A549 (cell line): ENCODE measurements at regions not wholly inside any gene's neighbourhood (a gene's known extent, or its start where the extent isn't known, plus 50 kb on each side); places are given as distances from the start of the nearest gene placed in this dataset.
"Not testable (repeated sequence)": the region's sequence is repeated elsewhere in the genome, so short reads cannot be mapped to it uniquely, and the experiment has no call there.

Experiments used
- ATAC-seq, 2 experiments: fragments of 200-7000 bp in 1 of 2; fragments of >200 bp in 1 of 2; cut with Nextera tagmentation in 1 of 2; cut with Tn5 transposase in 1 of 2; 3 replicates each; pipeline versions ENCODE4 v1.8.0 to v1.9.1; 2018 to 2020; ENCODE audit warnings: mild to moderate bottlenecking in 1 of 2, moderate library complexity in 1 of 2
- CTCF ChIA-PET: fragments of 300-600 bp; sonication (Branson Sonifier 250); formaldehyde crosslinking; extraction: SDS; loops from one replicate; lab custom pipeline; 2021; ENCODE audit warnings: antibody characterized with exemption, inconsistent platforms; lab: Yijun Ruan, JAX
- POLR2A ChIA-PET: fragments of 350-600 bp; formaldehyde crosslinking; extraction: SDS; loops from one replicate; lab custom pipeline; 2021; ENCODE audit warnings: antibody characterized with exemption, inconsistent platforms; lab: Yijun Ruan, JAX
- DNase-seq, 2 experiments: peaks; one replicate each; pipeline versions ENCODE4 v3.0.0 to v3.0.0-alpha.2; 2011 to 2016; ENCODE audit warnings: low read depth in 1 of 2, low spot score in 1 of 2
- FAIRE-seq: peaks from 2 replicates; lab custom pipeline; 2011; peaks lifted over from hg19 to GRCh38; lab: Jason Lieb, UNC
- H3K27ac ChIP-seq, 2 experiments: fragments of >200 bp; sonication (Bioruptor Twin); formaldehyde crosslinking; 3 replicates each; pipeline ENCODE4 v1.5.1; 2016 to 2017
- H3K4me1 ChIP-seq: fragments of >200 bp; sonication (Bioruptor Twin); formaldehyde crosslinking; 3 replicates; pipeline ENCODE4 v1.6.1; 2016
- H3K4me2 ChIP-seq: fragments of >200 bp; sonication (Bioruptor Twin); formaldehyde crosslinking; 3 replicates; pipeline ENCODE4 v1.6.1; 2016
- H3K4me3 ChIP-seq: fragments of >200 bp; sonication (Bioruptor Twin); formaldehyde crosslinking; 3 replicates; pipeline ENCODE4 v1.5.1; 2016
- H3K9me3 ChIP-seq: fragments of >200 bp; sonication (Bioruptor Twin); formaldehyde crosslinking; 3 replicates; pipeline ENCODE4 v1.6.1; 2016
- CBX8 ChIP-seq: fragments of 200-600 bp; sonication (generic); IDR thresholded peaks from 2 replicates; pipeline ENCODE4 v1.6.1; 2016
- CEBPB ChIP-seq, 2 experiments: fragments of >200 bp in 1 of 2; sonication (Bioruptor Twin) in 1 of 2; formaldehyde crosslinking in 1 of 2; IDR thresholded peaks; 2 replicates each; pipeline ENCODE4 v1.6.1; 2012 to 2016
- E2F6 ChIP-seq: IDR thresholded peaks from 2 replicates; pipeline ENCODE4 v1.6.1; 2012; ENCODE audit warnings: low read depth, borderline replicate concordance
- EHMT2 ChIP-seq: fragments of 200-600 bp; sonication (generic); IDR thresholded peaks from 2 replicates; pipeline ENCODE4 v1.6.1; 2016; ENCODE audit warnings: antibody characterized with exemption, low read depth, mild to moderate bottlenecking, moderate library complexity
- FOSB ChIP-seq: fragments of 250-450 bp; sonication (Bioruptor Pico); IDR thresholded peaks from 2 replicates; pipeline ENCODE4 v1.5.0; 2020; ENCODE audit warnings: mild to moderate bottlenecking, moderate library complexity
- FOSL2 ChIP-seq, 2 experiments: fragments of 450-650 bp in 1 of 2; fragments of >200 bp in 1 of 2; sonication (Bioruptor Twin) in 1 of 2; formaldehyde crosslinking; IDR thresholded peaks; 2 replicates each; pipeline versions ENCODE4 v1.5.0 to v1.6.1; 2016 to 2020; ENCODE audit warnings: mild to moderate bottlenecking in 1 of 2, moderate library complexity in 1 of 2
- FOXS1 ChIP-seq: fragments of 250-450 bp; sonication (Bioruptor Pico); IDR thresholded peaks from 2 replicates; pipeline ENCODE4 v1.5.0; 2020; ENCODE audit warnings: mild to moderate bottlenecking, moderate library complexity
- HDAC2 ChIP-seq: fragments of 200-600 bp; sonication (generic); IDR thresholded peaks from 2 replicates; pipeline ENCODE4 v1.6.1; 2016
- JUN ChIP-seq, 2 experiments: fragments of >200 bp; sonication (Bioruptor Twin); formaldehyde crosslinking; IDR thresholded peaks; 2 replicates in 1 of 2; 3 replicates in 1 of 2; pipeline ENCODE4 v1.6.1; 2016 to 2017
- NFE2L2 ChIP-seq: fragments of 150-350 bp; conservative IDR thresholded peaks from 2 replicates; pipeline ENCODE4 v1.6.1; 2014; ENCODE audit warnings: low read length
- NR3C1 ChIP-seq: fragments of >200 bp; sonication (Bioruptor Twin); formaldehyde crosslinking; IDR thresholded peaks from 3 replicates; pipeline ENCODE4 v1.6.1; 2017
- PBX3 ChIP-seq: IDR thresholded peaks from 2 replicates; pipeline ENCODE4 v1.6.1; 2012
- RAD21 ChIP-seq, 2 experiments: fragments of >200 bp in 1 of 2; sonication (Bioruptor Twin) in 1 of 2; formaldehyde crosslinking in 1 of 2; IDR thresholded peaks in 1 of 2; conservative IDR thresholded peaks in 1 of 2; 2 replicates in 1 of 2; 3 replicates in 1 of 2; pipeline ENCODE4 v1.6.1; 2012 to 2018; ENCODE audit warnings: inconsistent platforms in 1 of 2
- RARB ChIP-seq: fragments of 250-450 bp; sonication (Bioruptor Pico); IDR thresholded peaks from 2 replicates; pipeline ENCODE4 v1.8.0; 2021; ENCODE audit warnings: mild to moderate bottlenecking, moderate library complexity
- RCOR1 ChIP-seq: fragments of 150-350 bp; IDR thresholded peaks from 2 replicates; pipeline ENCODE4 v1.6.1; 2014; ENCODE audit warnings: antibody characterized with exemption, low read length, low read depth
- RFX5 ChIP-seq: fragments of 450-650 bp; IDR thresholded peaks from 2 replicates; pipeline ENCODE4 v1.7.1; 2014; ENCODE audit warnings: antibody characterized with exemption, mild to moderate bottlenecking, moderate library complexity
- RNF2 ChIP-seq: fragments of 200-600 bp; sonication (generic); IDR thresholded peaks from 2 replicates; pipeline ENCODE4 v1.6.1; 2016; ENCODE audit warnings: low read depth, mild to moderate bottlenecking, antibody characterized with exemption, moderate library complexity, borderline replicate concordance
- TFCP2L1 ChIP-seq: fragments of 250-450 bp; sonication (Bioruptor Pico); IDR thresholded peaks from 2 replicates; pipeline ENCODE4 v1.5.0; 2021; ENCODE audit warnings: mild to moderate bottlenecking
- ZFP36 ChIP-seq: fragments of 450-650 bp; IDR thresholded peaks from 2 replicates; pipeline ENCODE4 v1.6.1; 2014; ENCODE audit warnings: borderline replicate concordance; ENCODE audit not compliant: partially characterized antibody
- ZNF302 ChIP-seq: fragments of 250-450 bp; sonication (Bioruptor Pico); IDR thresholded peaks from 2 replicates; pipeline ENCODE4 v1.9.0; 2021; ENCODE audit warnings: inconsistent platforms, mild to moderate bottlenecking, moderate library complexity
- WGBS: methylation state at CpG from one replicate; pipeline ENCODE4 v1.1.6; 2017; ENCODE audit errors: missing lambda C conversion rate; 5-methylcytosine and 5-hydroxymethylcytosine counted together

GRCh38 chr11:69218946-69219720 lies 63.4 kb downstream of the SMIM38 start:
- no peaks in the 10 kb centered on the region; the same call in 2 of the 3 replicates for H3K9me3 ChIP-seq
- ChIA-PET POLR2A (no interaction called here), CTCF (no interaction called here)
- ATAC-seq, result no peak
- TF ChIP-seq CEBPB (IDR thresholded peaks at IDR 0.05), result no peak
- no peak for TF ChIP-seq FOSB (CRISPR knock-in tag)
- no peak for TF ChIP-seq RCOR1
- TF ChIP-seq HDAC2, result no peak
- TF ChIP-seq ZFP36, result no peak
- no peak for TF ChIP-seq RNF2
- H3K4me1 ChIP-seq, result peaks cover 25% of the 10 kb centered on the region
- no peak overlapping the region for H3K4me2 ChIP-seq
- DNase-seq, result no peak
- WGBS, result 72% methylated on average over 11 of the region's 11 CpGs
- no peak for FAIRE-seq
- H3K4me3 ChIP-seq, result no peak overlapping the region
- H3K27ac ChIP-seq, result no peak overlapping the region

GRCh38 chr11:69219991-69220390 lies 64.3 kb downstream of the SMIM38 start:
- FAIRE-seq (no peak), ATAC-seq (no peak), DNase-seq (no peak)
- Histone ChIP-seq H3K9me3 (no peaks in the 10 kb centered on the region; the same call in 2 of the 3 replicates), H3K4me3 (no peak overlapping the region), H3K27ac (no peak overlapping the region), H3K4me1 (peaks cover 25% of the 10 kb centered on the region), H3K4me2 (no peak overlapping the region)
- POLR2A ChIA-PET, result no interaction called here
- CTCF ChIA-PET, result interaction anchor here (1.1 to 1.2 kb wide), 2 partner anchors 9 to 636 kb away, joined by 3 to 5 read pairs; no protein-coding TSS in a partner anchor
- 86% methylated on average over 11 of the region's 11 CpGs for WGBS
- TF ChIP-seq NFE2L2 (no peak), RFX5 (no peak)

GRCh38 chr11:69220561-69221051 lies 64.9 kb downstream of the SMIM38 start:
- H3K4me3 ChIP-seq, result no peak overlapping the region
- ATAC-seq (no peak), FAIRE-seq (no peak), DNase-seq (no peak)
- H3K27ac ChIP-seq, result no peak overlapping the region
- CTCF ChIA-PET, result interaction anchor here (1.1 to 1.2 kb wide), 2 partner anchors 9 to 636 kb away, joined by 3 to 5 read pairs; no protein-coding TSS in a partner anchor
- 89% methylated on average over 6 of the region's 13 CpGs for WGBS
- POLR2A ChIA-PET, result no interaction called here
- H3K9me3 ChIP-seq, result no peaks in the 10 kb centered on the region; the same call in 2 of the 3 replicates
- H3K4me2 ChIP-seq, result no peak overlapping the region
- TF ChIP-seq CBX8, result no peak
- no peak for TF ChIP-seq JUN (IDR thresholded peaks at IDR 0.05)
- H3K4me1 ChIP-seq, result peaks cover 25% of the 10 kb centered on the region

- Histone ChIP-seq H3K4me2 (no peak overlapping the region), H3K27ac (no peak overlapping the region), H3K4me3 (no peak overlapping the region), H3K4me1 (peaks cover 21% of the 10 kb centered on the region), H3K9me3 (peaks cover 1% of the 10 kb centered on the region; the same call in 2 of the 3 replicates)
- 83% methylated on average over 4 of the region's 4 CpGs for WGBS
- TF ChIP-seq PBX3 (no peak), NR3C1 (no peak), E2F6 (no peak), EHMT2 (no peak), FOSL2 (IDR thresholded peaks at IDR 0.05) (no peak), FOSL2 (CRISPR knock-in tag; IDR thresholded peaks at IDR 0.05) (no peak), RAD21 (conservative IDR thresholded peaks at IDR 0.05 in 1 of 2, IDR thresholded peaks at IDR 0.05 in 1 of 2) (no peak), ZNF302 (CRISPR knock-in tag) (no peak), FOXS1 (CRISPR knock-in tag) (no peak), TFCP2L1 (no peak), RARB (no peak)
- ChIA-PET CTCF (interaction anchor here (1.1 to 1.2 kb wide), 2 partner anchors 10 to 637 kb away, joined by 3 to 5 read pairs; no protein-coding TSS in a partner anchor), POLR2A (no interaction called here)
- DNase-seq, result no peak
- no peak for FAIRE-seq
- no peak for ATAC-seq
These were observed 65.4 kb downstream of the SMIM38 start for GRCh38 chr11:69221086-69221485.

- H3K27ac ChIP-seq, POLR2A ChIA-PET, H3K4me3 ChIP-seq, CTCF ChIA-PET, DNase-seq, FAIRE-seq, ATAC-seq, H3K4me2 ChIP-seq, H3K9me3 ChIP-seq: not testable (repeated sequence)
- WGBS, result 81% methylated on average over 8 of the region's 8 CpGs
- peaks cover 15% of the 10 kb centered on the region for H3K4me1 ChIP-seq
These were observed 65.9 kb downstream of the SMIM38 start for GRCh38 chr11:69221636-69222035.
